Caco-2 (cell line): ENCODE measurements at regions not wholly inside any gene's neighbourhood (a gene's known extent, or its start where the extent isn't known, plus 50 kb on each side); places are given as distances from the start of the nearest gene placed in this dataset.

Experiments used
- BruUV-seq: library from RNA; stranded (reverse); fragments of 400-500 nt; replicated peaks from 2 replicates; lab custom pipeline; 2021; lab: Mats Ljungman, UMichigan
- CTCF ChIA-PET: fragments of 300-600 bp; sonication (Branson Sonifier 250); formaldehyde crosslinking; loops from one replicate; lab custom pipeline; 2022; ENCODE audit warnings: antibody characterized with exemption; lab: Charles Lee
- POLR2A ChIA-PET: fragments of 300-600 bp; sonication (Branson Sonifier 250); formaldehyde crosslinking; loops from one replicate; lab custom pipeline; 2022; ENCODE audit warnings: antibody characterized with exemption; lab: Charles Lee
- DNase-seq, 2 experiments: peaks; one replicate each; pipeline versions ENCODE4 v3.0.0 to v3.0.0-alpha.2; 2020 to 2022
- H3K27me3 ChIP-seq: replicated peaks from 2 replicates; pipeline ENCODE4 v1.6.0; 2011; ENCODE audit warnings: low read length; ENCODE audit not compliant: control insufficient read depth, insufficient read depth
- H3K36me3 ChIP-seq: 2 replicates; pipeline ENCODE4 v1.5.1; 2011; ENCODE audit warnings: low read length; ENCODE audit not compliant: control insufficient read depth, insufficient read depth
- H3K4me1 ChIP-seq: fragments of 250-450 bp; sonication (Bioruptor Pico); 2 replicates; pipeline ENCODE4 v1.5.1; 2020; ENCODE audit warnings: mild to moderate bottlenecking
- H3K4me3 ChIP-seq: 2 replicates; pipeline ENCODE4 v1.5.1; 2011; ENCODE audit warnings: low read depth, mild to moderate bottlenecking, control low read depth, low read length
- H3K9me3 ChIP-seq: fragments of 250-450 bp; sonication (Bioruptor Pico); 2 replicates; pipeline ENCODE4 v1.5.1; 2020; ENCODE audit warnings: mild to moderate bottlenecking, moderate library complexity
- H3K27ac Mint-ChIP-seq: one replicate; pipeline ENCODE4 v1.8.0; 2022; ENCODE audit warnings: mixed read lengths; ENCODE audit not compliant: unreplicated experiment
- H3K27me3 Mint-ChIP-seq: one replicate; pipeline ENCODE4 v1.8.0; 2022; ENCODE audit warnings: mixed read lengths; ENCODE audit not compliant: insufficient read depth, unreplicated experiment
- H3K36me3 Mint-ChIP-seq: one replicate; pipeline ENCODE4 v1.8.0; 2022; ENCODE audit warnings: mild to moderate bottlenecking, mixed read lengths; ENCODE audit not compliant: insufficient read depth, unreplicated experiment
- H3K4me1 Mint-ChIP-seq: one replicate; pipeline ENCODE4 v1.8.0; 2022; ENCODE audit warnings: low read depth, mixed read lengths; ENCODE audit not compliant: unreplicated experiment
- H3K4me3 Mint-ChIP-seq: one replicate; pipeline ENCODE4 v1.8.0; 2022; ENCODE audit warnings: mild to moderate bottlenecking, moderate library complexity, mixed read lengths; ENCODE audit not compliant: unreplicated experiment
- H3K9me3 Mint-ChIP-seq: one replicate; pipeline ENCODE4 v1.8.0; 2022; ENCODE audit warnings: mixed read lengths; ENCODE audit not compliant: unreplicated experiment
- intact Hi-C: fragments of 100-400 bp; cut with micrococcal nuclease; formaldehyde crosslinking; loops from one replicate; pipeline ENCODE4 v1.10.0; 2022; ENCODE audit not compliant: unreplicated experiment
- TF ChIP-seq, protein P1 (sequence below), 2 experiments: fragments of 200-600 bp in 1 of 2; IDR thresholded peaks; 1 replicate in 1 of 2; 2 replicates in 1 of 2; pipeline versions ENCODE4 v1.5.1 to v1.8.0; 2011 to 2022; ENCODE audit warnings: antibody characterized with exemption in 1 of 2, control low read depth in 1 of 2, inconsistent platforms in 1 of 2, low read depth in 1 of 2, low read length in 1 of 2, mild to moderate bottlenecking in 1 of 2, moderate library complexity in 1 of 2; ENCODE audit not compliant: insufficient read depth in 1 of 2, severe bottlenecking in 1 of 2, unreplicated experiment in 1 of 2

DNA sequence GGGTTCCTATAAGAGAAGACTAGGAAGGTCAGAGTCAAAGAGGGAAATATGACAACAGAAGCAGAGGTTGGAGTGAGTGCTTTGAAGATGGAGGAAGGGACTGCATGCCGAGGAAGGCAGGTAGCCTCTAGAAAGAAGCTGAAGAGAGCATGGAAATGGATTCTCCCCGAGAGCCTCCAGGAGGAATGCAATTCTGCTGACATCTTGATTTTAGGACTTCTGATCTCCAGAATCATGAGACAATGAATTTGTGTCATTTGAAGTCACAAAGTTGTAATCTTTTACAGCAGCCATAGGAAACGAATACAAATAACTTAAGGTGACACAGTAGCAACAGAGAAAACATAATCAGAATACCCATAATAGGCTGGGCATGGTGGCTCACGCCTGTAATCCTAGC lies 69.2 kb upstream of the UBAC2 start:
- H3K27me3 Mint-ChIP-seq = no peaks in the 10 kb centered on the region
- intact Hi-C loops = no loop called here
- peaks cover 16% of the 10 kb centered on the region for H3K4me1 Mint-ChIP-seq
- H3K9me3 ChIP-seq = no peaks in the 10 kb centered on the region
- peaks cover 9% of the 10 kb centered on the region; the same call in 1 of the 2 replicates for H3K4me1 ChIP-seq
- ChIA-PET POLR2A (no interaction called here), CTCF (interaction anchor here (0.6 kb wide), 1 partner anchor 131 kb away, joined by 4 read pairs; no protein-coding TSS in a partner anchor)
- no TSS peak for BruUV-seq
- TF ChIP-seq, protein P1, sequence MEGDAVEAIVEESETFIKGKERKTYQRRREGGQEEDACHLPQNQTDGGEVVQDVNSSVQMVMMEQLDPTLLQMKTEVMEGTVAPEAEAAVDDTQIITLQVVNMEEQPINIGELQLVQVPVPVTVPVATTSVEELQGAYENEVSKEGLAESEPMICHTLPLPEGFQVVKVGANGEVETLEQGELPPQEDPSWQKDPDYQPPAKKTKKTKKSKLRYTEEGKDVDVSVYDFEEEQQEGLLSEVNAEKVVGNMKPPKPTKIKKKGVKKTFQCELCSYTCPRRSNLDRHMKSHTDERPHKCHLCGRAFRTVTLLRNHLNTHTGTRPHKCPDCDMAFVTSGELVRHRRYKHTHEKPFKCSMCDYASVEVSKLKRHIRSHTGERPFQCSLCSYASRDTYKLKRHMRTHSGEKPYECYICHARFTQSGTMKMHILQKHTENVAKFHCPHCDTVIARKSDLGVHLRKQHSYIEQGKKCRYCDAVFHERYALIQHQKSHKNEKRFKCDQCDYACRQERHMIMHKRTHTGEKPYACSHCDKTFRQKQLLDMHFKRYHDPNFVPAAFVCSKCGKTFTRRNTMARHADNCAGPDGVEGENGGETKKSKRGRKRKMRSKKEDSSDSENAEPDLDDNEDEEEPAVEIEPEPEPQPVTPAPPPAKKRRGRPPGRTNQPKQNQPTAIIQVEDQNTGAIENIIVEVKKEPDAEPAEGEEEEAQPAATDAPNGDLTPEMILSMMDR (IDR thresholded peaks at IDR 0.05; ENCODE audit: insufficient read depth in 1 of 2, low read depth in 1 of 2, low read length in 1 of 2, severe bottlenecking in 1 of 2, unreplicated experiment in 1 of 2) = no peak
- H3K4me3 Mint-ChIP-seq = no peak overlapping the region
- no peaks in the 10 kb centered on the region for H3K36me3 Mint-ChIP-seq
- no peaks in the 10 kb centered on the region for H3K36me3 ChIP-seq
- no peak for DNase-seq
- H3K9me3 Mint-ChIP-seq = no peaks in the 10 kb centered on the region
- no peaks in the 10 kb centered on the region for H3K27me3 ChIP-seq
- no peak overlapping the region for H3K27ac Mint-ChIP-seq
- H3K4me3 ChIP-seq = no peak overlapping the region

GRCh38 chr13:99132295-99132835 lies 68.3 kb upstream of the UBAC2 start:
- H3K4me1 ChIP-seq = peaks cover 9% of the 10 kb centered on the region; the same call in 1 of the 2 replicates
- no peaks in the 10 kb centered on the region for H3K9me3 Mint-ChIP-seq
- H3K4me1 Mint-ChIP-seq = peaks cover 16% of the 10 kb centered on the region
- H3K4me3 Mint-ChIP-seq = no peak overlapping the region
- BruUV-seq = no TSS peak
- no peaks in the 10 kb centered on the region for H3K27me3 ChIP-seq
- POLR2A ChIA-PET = no interaction called here
- H3K27me3 Mint-ChIP-seq = no peaks in the 10 kb centered on the region
- H3K36me3 ChIP-seq = no peaks in the 10 kb centered on the region
- H3K4me3 ChIP-seq = no peak overlapping the region
- no peak for DNase-seq
- intact Hi-C loops = no loop called here
- TF ChIP-seq, protein P1 (IDR thresholded peaks at IDR 0.05; ENCODE audit: insufficient read depth in 1 of 2, low read depth in 1 of 2, low read length in 1 of 2, severe bottlenecking in 1 of 2, unreplicated experiment in 1 of 2) = no peak
- peak overlapping the region; percentile 3 for H3K27ac Mint-ChIP-seq
- H3K9me3 ChIP-seq = no peaks in the 10 kb centered on the region
- H3K36me3 Mint-ChIP-seq = no peaks in the 10 kb centered on the region
- CTCF ChIA-PET = no interaction called here

DNA sequence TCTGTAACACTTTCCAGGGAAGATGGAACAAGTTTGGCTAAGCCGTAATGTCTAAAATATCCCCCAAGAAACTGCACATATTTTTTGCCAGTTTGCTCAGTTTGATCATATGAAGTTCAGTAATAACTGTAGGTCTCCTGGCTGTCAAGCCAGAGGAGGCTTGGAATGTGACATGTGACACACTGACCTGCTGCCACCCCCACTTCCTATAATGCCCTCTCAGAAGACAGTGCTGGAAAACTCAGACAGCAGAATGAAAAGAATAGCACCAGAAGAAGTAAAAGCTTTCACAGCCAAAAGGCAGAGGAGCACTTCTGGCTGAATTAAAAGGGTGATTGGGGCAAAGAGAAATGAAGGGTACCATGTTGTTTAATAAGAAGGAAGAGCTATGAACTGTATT lies 67.4 kb upstream of the UBAC2 start:
- intact Hi-C loops = no loop called here
- Histone ChIP-seq H3K9me3 (no peaks in the 10 kb centered on the region), H3K36me3 (no peaks in the 10 kb centered on the region), H3K27me3 (no peaks in the 10 kb centered on the region), H3K4me1 (peaks cover 9% of the 10 kb centered on the region; the same call in 1 of the 2 replicates), H3K4me3 (no peak overlapping the region)
- H3K4me3 Mint-ChIP-seq = no peak overlapping the region
- TF ChIP-seq, protein P1 (IDR thresholded peaks at IDR 0.05; ENCODE audit: insufficient read depth in 1 of 2, low read depth in 1 of 2, low read length in 1 of 2, severe bottlenecking in 1 of 2, unreplicated experiment in 1 of 2) = no peak
- no TSS peak for BruUV-seq
- no peak for DNase-seq
- POLR2A ChIA-PET = no interaction called here
- CTCF ChIA-PET = no interaction called here
- H3K9me3 Mint-ChIP-seq = no peaks in the 10 kb centered on the region
- no peak overlapping the region for H3K27ac Mint-ChIP-seq
- H3K36me3 Mint-ChIP-seq = no peaks in the 10 kb centered on the region
- no peaks in the 10 kb centered on the region for H3K27me3 Mint-ChIP-seq
- peaks cover 16% of the 10 kb centered on the region for H3K4me1 Mint-ChIP-seq
